Endothelial cell of umbilical vein (primary cell): ENCODE measurements at regions not wholly inside any gene's neighbourhood (a gene's known extent, or its start where the extent isn't known, plus 50 kb on each side); places are given as distances from the start of the nearest gene placed in this dataset.

Experiments used
- BruUV-seq: library from RNA; stranded (reverse); fragments of 400-500 nt; replicated peaks from 2 replicates; lab custom pipeline; 2021; lab: Mats Ljungman, UMichigan
- CTCF ChIA-PET: fragments of 300-600, 350-600 bp; sonication (Branson Sonifier 250); formaldehyde crosslinking; loops from one replicate; lab custom pipeline; 2021; ENCODE audit warnings: antibody characterized with exemption, inconsistent platforms; lab: Charles Lee
- POLR2A ChIA-PET: fragments of 300-600, 350-600 bp; sonication (Branson Sonifier 250); formaldehyde crosslinking; loops from one replicate; lab custom pipeline; 2021; ENCODE audit warnings: antibody characterized with exemption, inconsistent platforms; lab: Charles Lee
- DNase-seq: peaks from one replicate; pipeline ENCODE4 v3.0.0-alpha.2; 2011; ENCODE audit warnings: low read depth, low spot score
- FAIRE-seq: peaks from 2 replicates; lab custom pipeline; 2011; peaks lifted over from hg19 to GRCh38; lab: Jason Lieb, UNC
- H2AFZ ChIP-seq: 2 replicates; pipeline ENCODE4 v1.6.0; 2012; ENCODE audit warnings: low read depth, low read length, control low read depth, inconsistent platforms
- H3K27ac ChIP-seq: 2 replicates; pipeline ENCODE4 v1.5.1; 2011; ENCODE audit warnings: low read depth, mild to moderate bottlenecking, control low read depth, low read length, moderate library complexity; ENCODE audit not compliant: insufficient read depth
- H3K27me3 ChIP-seq, 2 experiments: 2 replicates each; pipeline versions ENCODE4 v1.6.0 to v1.6.1; 2011; ENCODE audit warnings: low read length in 2 of 2, mixed read lengths in 1 of 2; ENCODE audit not compliant: control insufficient read depth in 2 of 2, insufficient read depth in 2 of 2
- H3K36me3 ChIP-seq, 2 experiments: 2 replicates in 1 of 2; 3 replicates in 1 of 2; pipeline ENCODE4 v1.5.1; 2011; ENCODE audit warnings: low read length in 2 of 2, mild to moderate bottlenecking in 1 of 2, moderate library complexity in 1 of 2; ENCODE audit not compliant: control insufficient read depth in 2 of 2, insufficient read depth in 2 of 2; ENCODE audit errors: extremely low read depth in 1 of 2
- H3K4me1 ChIP-seq: 3 replicates; pipeline ENCODE4 v1.5.1; 2011; ENCODE audit warnings: mild to moderate bottlenecking, low read length; ENCODE audit not compliant: control insufficient read depth, insufficient read depth; ENCODE audit errors: extremely low read depth
- H3K4me2 ChIP-seq: 2 replicates; pipeline ENCODE4 v1.6.1; 2011; ENCODE audit warnings: low read length, control low read depth, mixed read lengths; ENCODE audit not compliant: insufficient read depth
- H3K4me3 ChIP-seq, 3 experiments: fragments of 200-600 bp in 1 of 3; sonication (generic), shearing (Covaris generic) in 1 of 3; replicated peaks in 1 of 3; 2 replicates each; pipeline ENCODE4 v1.5.1; 2011 to 2016; ENCODE audit warnings: control low read depth in 3 of 3, low read length in 3 of 3, mild to moderate bottlenecking in 2 of 3, inconsistent platforms in 1 of 3, low read depth in 1 of 3, moderate library complexity in 1 of 3; ENCODE audit not compliant: insufficient read depth in 1 of 3
- H3K79me2 ChIP-seq: 2 replicates; pipeline ENCODE4 v1.6.0; 2012; ENCODE audit warnings: low read length, inconsistent platforms; ENCODE audit not compliant: control insufficient read depth, insufficient read depth
- H3K9ac ChIP-seq: replicated peaks from 2 replicates; pipeline ENCODE3; 2011; ENCODE audit warnings: low read length, control low read depth; ENCODE audit not compliant: insufficient read depth; ENCODE audit errors: extremely low read depth
- H3K9me1 ChIP-seq: replicated peaks from 3 replicates; pipeline ENCODE4 v1.6.0; 2011; ENCODE audit warnings: mild to moderate bottlenecking, low read length; ENCODE audit not compliant: control insufficient read depth, insufficient read depth; ENCODE audit errors: extremely low read depth
- H3K9me3 ChIP-seq: replicated peaks from 2 replicates; pipeline ENCODE4 v1.5.1; 2012; ENCODE audit warnings: low read length, inconsistent platforms; ENCODE audit not compliant: control insufficient read depth, insufficient read depth
- H4K20me1 ChIP-seq: replicated peaks from 2 replicates; pipeline ENCODE3; 2011; ENCODE audit warnings: mild to moderate bottlenecking, low read length; ENCODE audit not compliant: control insufficient read depth, insufficient read depth; ENCODE audit errors: extremely low read depth
- CTCF ChIP-seq, 2 donors: IDR thresholded peaks; 1 replicate in 1 of 2; 2 replicates in 1 of 2; pipeline ENCODE4 v1.5.1; 2011; ENCODE audit warnings: low read length in 2 of 2, mild to moderate bottlenecking in 2 of 2, moderate library complexity in 2 of 2, control low read depth in 1 of 2, inconsistent platforms in 1 of 2, low read depth in 1 of 2; ENCODE audit not compliant: insufficient read depth in 1 of 2; ENCODE audit errors: extremely low read depth in 1 of 2
- EZH2 ChIP-seq: IDR thresholded peaks from 2 replicates; pipeline ENCODE4 v1.6.1; 2012; ENCODE audit warnings: borderline replicate concordance, low read depth, mild to moderate bottlenecking, moderate library complexity, low read length, inconsistent platforms; ENCODE audit not compliant: severe bottlenecking
- FOS ChIP-seq: IDR thresholded peaks from 2 replicates; pipeline ENCODE4 v1.6.1; 2011; ENCODE audit warnings: mild to moderate bottlenecking, low read length, moderate library complexity, borderline replicate concordance; ENCODE audit not compliant: insufficient read depth
- GATA2 ChIP-seq: IDR thresholded peaks from 2 replicates; pipeline ENCODE4 v1.7.0; 2011; ENCODE audit warnings: low read depth, mild to moderate bottlenecking, moderate library complexity, mixed read lengths, low read length; ENCODE audit not compliant: insufficient read length, insufficient read depth
- JUN ChIP-seq: IDR thresholded peaks from 2 replicates; pipeline ENCODE4 v1.6.1; 2011; ENCODE audit warnings: borderline replicate concordance, low read depth; ENCODE audit not compliant: insufficient read length, insufficient read depth
- MYC ChIP-seq: IDR thresholded peaks from one replicate; pipeline ENCODE4 v1.6.1; 2011; ENCODE audit warnings: mild to moderate bottlenecking, low read depth, low read length
- POLR2A ChIP-seq: IDR thresholded peaks from 2 replicates; pipeline ENCODE4 v1.6.1; 2012; ENCODE audit warnings: low read depth, mild to moderate bottlenecking, control low read depth, low read length
- POLR2AphosphoS5 ChIP-seq: IDR thresholded peaks from 2 replicates; pipeline ENCODE4 v1.6.1; 2012; ENCODE audit warnings: low read depth, mild to moderate bottlenecking, control low read depth, low read length, moderate library complexity; ENCODE audit not compliant: insufficient read depth
- dilution Hi-C: fragments of 300-500 bp; cut with MboI; formaldehyde crosslinking; loops from one replicate; pipeline ENCODE4 v1.15.0; 2019; ENCODE audit warnings: low sequenced_read_pairs; ENCODE audit not compliant: extremely low pct_ligation_motif_present
- intact Hi-C: fragments of 100-400 bp; cut with micrococcal nuclease; formaldehyde crosslinking; loops from one replicate; pipeline ENCODE4 v1.10.0; 2022
- TF ChIP-seq, protein P1 (sequence below): IDR thresholded peaks from 2 replicates; pipeline ENCODE4 v1.6.1; 2011; ENCODE audit not compliant: insufficient read depth, insufficient read length

- Histone ChIP-seq H3K27me3 (no peaks in the 10 kb centered on the region), H3K9ac (no peak overlapping the region), H2AFZ (no peak overlapping the region), H3K9me3 (no peaks in the 10 kb centered on the region), H4K20me1 (no peaks in the 10 kb centered on the region), H3K4me3 (no peak overlapping the region), H3K9me1 (no peaks in the 10 kb centered on the region), H3K27ac (no peak overlapping the region), H3K4me2 (no peak overlapping the region), H3K4me1 (no peaks in the 10 kb centered on the region), H3K79me2 (no peaks in the 10 kb centered on the region), H3K36me3 (no peaks in the 10 kb centered on the region)
- POLR2A ChIA-PET: no interaction called here
- CTCF ChIA-PET: no interaction called here
- no peak for DNase-seq
- no peak for FAIRE-seq
- no TSS peak for BruUV-seq
- intact Hi-C loops (no loop called here), dilution Hi-C loops (no loop called here)
- TF ChIP-seq, protein P1, sequence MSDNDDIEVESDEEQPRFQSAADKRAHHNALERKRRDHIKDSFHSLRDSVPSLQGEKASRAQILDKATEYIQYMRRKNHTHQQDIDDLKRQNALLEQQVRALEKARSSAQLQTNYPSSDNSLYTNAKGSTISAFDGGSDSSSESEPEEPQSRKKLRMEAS: no peak
- TF ChIP-seq EZH2 (no peak), JUN (no peak), MYC (no peak), POLR2A (no peak), FOS (no peak), GATA2 (no peak), CTCF (IDR thresholded peaks at IDR 0.05; ENCODE audit: extremely low read depth in 1 of 2, insufficient read depth in 1 of 2, low read depth in 1 of 2, low read length in 2 of 2) (no peak), POLR2AphosphoS5 (no peak)
Measured at GRCh38 chr13:61170856-61171255, 244.8 kb downstream of the PCDH20 start.
